Uterus (tissue), 2 donors: ENCODE measurements at regions not wholly inside any gene's neighbourhood (a gene's known extent, or its start where the extent isn't known, plus 50 kb on each side); places are given as distances from the start of the nearest gene placed in this dataset.

Experiments
- POLR2A ChIP-seq, 2 donors: fragments of 450-650 bp; IDR thresholded peaks; one replicate each; pipeline ENCODE4 v1.6.1; 2016; ENCODE audit warnings: antibody characterized with exemption in 2 of 2, mild to moderate bottlenecking in 1 of 2, moderate library complexity in 1 of 2
- TF ChIP-seq, protein P1 (sequence below), 4 experiments: fragments of 200-600 bp in 2 of 4; fragments of 450-650 bp in 2 of 4; sonication (generic) in 2 of 4; IDR thresholded peaks; one replicate each; pipeline ENCODE4 v1.5.1; 2016 to 2019; ENCODE audit warnings: antibody characterized with exemption in 4 of 4, mild to moderate bottlenecking in 2 of 4, moderate library complexity in 1 of 4

DNA sequence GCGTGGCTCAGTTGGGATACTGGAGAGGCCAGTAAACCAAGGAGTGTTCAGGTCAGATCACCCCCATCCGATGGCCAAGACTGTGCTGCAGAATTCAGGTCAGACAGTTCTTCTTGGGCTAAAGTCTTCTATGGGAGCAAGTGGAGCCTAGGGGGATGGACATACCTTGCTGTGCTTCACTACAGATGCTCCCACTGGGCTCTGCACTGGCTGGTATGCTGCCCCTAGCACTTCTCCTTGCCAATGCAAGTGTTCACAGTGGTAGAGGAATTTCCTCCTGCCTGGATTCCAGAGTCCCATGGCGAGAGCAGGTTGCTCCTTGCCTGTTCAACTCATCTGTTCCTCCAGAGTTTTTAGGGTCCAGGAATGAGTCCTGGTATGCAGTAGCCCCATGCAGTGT lies 134.2 kb upstream of the EDIL3 start:
- TF ChIP-seq, protein P1, sequence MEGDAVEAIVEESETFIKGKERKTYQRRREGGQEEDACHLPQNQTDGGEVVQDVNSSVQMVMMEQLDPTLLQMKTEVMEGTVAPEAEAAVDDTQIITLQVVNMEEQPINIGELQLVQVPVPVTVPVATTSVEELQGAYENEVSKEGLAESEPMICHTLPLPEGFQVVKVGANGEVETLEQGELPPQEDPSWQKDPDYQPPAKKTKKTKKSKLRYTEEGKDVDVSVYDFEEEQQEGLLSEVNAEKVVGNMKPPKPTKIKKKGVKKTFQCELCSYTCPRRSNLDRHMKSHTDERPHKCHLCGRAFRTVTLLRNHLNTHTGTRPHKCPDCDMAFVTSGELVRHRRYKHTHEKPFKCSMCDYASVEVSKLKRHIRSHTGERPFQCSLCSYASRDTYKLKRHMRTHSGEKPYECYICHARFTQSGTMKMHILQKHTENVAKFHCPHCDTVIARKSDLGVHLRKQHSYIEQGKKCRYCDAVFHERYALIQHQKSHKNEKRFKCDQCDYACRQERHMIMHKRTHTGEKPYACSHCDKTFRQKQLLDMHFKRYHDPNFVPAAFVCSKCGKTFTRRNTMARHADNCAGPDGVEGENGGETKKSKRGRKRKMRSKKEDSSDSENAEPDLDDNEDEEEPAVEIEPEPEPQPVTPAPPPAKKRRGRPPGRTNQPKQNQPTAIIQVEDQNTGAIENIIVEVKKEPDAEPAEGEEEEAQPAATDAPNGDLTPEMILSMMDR (IDR thresholded peaks at IDR 0.05) = no peak
- TF ChIP-seq POLR2A (IDR thresholded peaks at IDR 0.05) = no peak
